Hepatocyte (in vitro differentiated cells): ENCODE measurements at regions not wholly inside any gene's neighbourhood (a gene's known extent, or its start where the extent isn't known, plus 50 kb on each side); places are given as distances from the start of the nearest gene placed in this dataset.

Experiments used
- DNase-seq: peaks from one replicate; pipeline ENCODE4 v3.0.0-alpha.2; 2016; ENCODE audit warnings: low spot score
- H2AFZ ChIP-seq: fragments of 200-600 bp; sonication (generic); 2 replicates; pipeline ENCODE4 v1.6.0; 2016; ENCODE audit warnings: antibody characterized with exemption, mild to moderate bottlenecking
- H3K27ac ChIP-seq: fragments of 200-600 bp; sonication (generic); 2 replicates; pipeline ENCODE4 v1.5.1; 2016; ENCODE audit warnings: mild to moderate bottlenecking
- H3K27me3 ChIP-seq: fragments of 200-600 bp; sonication (generic); 2 replicates; pipeline ENCODE4 v1.6.1; 2016
- H3K36me3 ChIP-seq: fragments of 200-600 bp; sonication (generic); replicated peaks from 2 replicates; pipeline ENCODE4 v1.5.1; 2016; ENCODE audit warnings: low read depth; ENCODE audit not compliant: insufficient read depth
- H3K4me1 ChIP-seq: fragments of 200-600 bp; sonication (generic); 2 replicates; pipeline ENCODE4 v1.5.1; 2016; ENCODE audit warnings: mild to moderate bottlenecking, moderate library complexity; ENCODE audit not compliant: insufficient read depth
- H3K4me2 ChIP-seq: fragments of 200-600 bp; sonication (generic); 2 replicates; pipeline ENCODE4 v1.6.0; 2016
- H3K4me3 ChIP-seq: fragments of 200-600 bp; sonication (generic); 2 replicates; pipeline ENCODE4 v1.5.1; 2016; ENCODE audit warnings: mild to moderate bottlenecking
- H3K79me2 ChIP-seq: fragments of 200-600 bp; sonication (generic); 2 replicates; pipeline ENCODE4 v1.6.0; 2017; ENCODE audit warnings: mild to moderate bottlenecking
- H3K9me2 ChIP-seq: fragments of 200-600 bp; sonication (generic); replicated peaks from 2 replicates; pipeline ENCODE4 v1.6.0; 2017; ENCODE audit warnings: mild to moderate bottlenecking; ENCODE audit not compliant: insufficient read depth
- H3K9me3 ChIP-seq: fragments of 200-600 bp; sonication (generic); 2 replicates; pipeline ENCODE4 v1.5.1; 2016; ENCODE audit warnings: low read depth, mild to moderate bottlenecking
- H4K20me1 ChIP-seq: fragments of 200-600 bp; sonication (generic); 2 replicates; pipeline ENCODE4 v1.6.0; 2016; ENCODE audit warnings: mild to moderate bottlenecking; ENCODE audit not compliant: insufficient read depth, poor library complexity, severe bottlenecking
- EZH2 ChIP-seq: fragments of 200-600 bp; sonication (generic); IDR thresholded peaks from 2 replicates; pipeline ENCODE4 v1.6.1; 2016; ENCODE audit warnings: antibody characterized with exemption, mild to moderate bottlenecking, borderline replicate concordance
- EZH2phosphoT487 ChIP-seq: fragments of 200-600 bp; sonication (generic); IDR thresholded peaks from one replicate; pipeline ENCODE4 v1.6.1; 2018; ENCODE audit warnings: antibody characterized with exemption, mild to moderate bottlenecking, low read depth, moderate library complexity; ENCODE audit not compliant: unreplicated experiment, severe bottlenecking
- WGBS: methylation state at CpG from one replicate; pipeline ENCODE4 v1.1.6; 2016; ENCODE audit warnings: low lambda C conversion rate; ENCODE audit errors: missing lambda C conversion rate; 5-methylcytosine and 5-hydroxymethylcytosine counted together
- TF ChIP-seq, protein P1 (sequence below): fragments of 200-600 bp; sonication (generic); IDR thresholded peaks from 2 replicates; pipeline ENCODE4 v1.5.1; 2016; ENCODE audit warnings: antibody characterized with exemption, mild to moderate bottlenecking; ENCODE audit not compliant: poor library complexity

DNA sequence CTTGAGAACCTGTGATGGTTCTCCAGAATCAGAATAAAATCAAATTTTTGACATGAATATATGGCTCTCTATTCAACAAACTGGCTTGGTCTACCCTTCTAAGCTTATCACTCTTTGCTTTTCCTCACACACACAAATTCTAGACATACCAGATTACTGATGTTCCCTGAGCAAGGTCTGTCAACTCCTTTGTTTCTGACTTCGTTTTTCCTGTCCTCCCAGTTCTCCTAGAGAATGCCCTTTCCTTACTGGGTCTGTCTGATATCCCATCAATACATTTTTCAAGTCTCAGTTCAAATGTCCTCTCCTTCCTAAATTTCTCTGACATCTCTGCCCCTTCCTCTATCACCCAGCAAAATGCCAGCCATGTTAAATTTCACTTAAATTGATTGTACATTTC, 202.1 kb upstream of the IGFBP7 start:
- no peak overlapping the region for H3K4me2 ChIP-seq
- H3K27ac ChIP-seq = no peak overlapping the region
- TF ChIP-seq, protein P1, sequence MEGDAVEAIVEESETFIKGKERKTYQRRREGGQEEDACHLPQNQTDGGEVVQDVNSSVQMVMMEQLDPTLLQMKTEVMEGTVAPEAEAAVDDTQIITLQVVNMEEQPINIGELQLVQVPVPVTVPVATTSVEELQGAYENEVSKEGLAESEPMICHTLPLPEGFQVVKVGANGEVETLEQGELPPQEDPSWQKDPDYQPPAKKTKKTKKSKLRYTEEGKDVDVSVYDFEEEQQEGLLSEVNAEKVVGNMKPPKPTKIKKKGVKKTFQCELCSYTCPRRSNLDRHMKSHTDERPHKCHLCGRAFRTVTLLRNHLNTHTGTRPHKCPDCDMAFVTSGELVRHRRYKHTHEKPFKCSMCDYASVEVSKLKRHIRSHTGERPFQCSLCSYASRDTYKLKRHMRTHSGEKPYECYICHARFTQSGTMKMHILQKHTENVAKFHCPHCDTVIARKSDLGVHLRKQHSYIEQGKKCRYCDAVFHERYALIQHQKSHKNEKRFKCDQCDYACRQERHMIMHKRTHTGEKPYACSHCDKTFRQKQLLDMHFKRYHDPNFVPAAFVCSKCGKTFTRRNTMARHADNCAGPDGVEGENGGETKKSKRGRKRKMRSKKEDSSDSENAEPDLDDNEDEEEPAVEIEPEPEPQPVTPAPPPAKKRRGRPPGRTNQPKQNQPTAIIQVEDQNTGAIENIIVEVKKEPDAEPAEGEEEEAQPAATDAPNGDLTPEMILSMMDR = no peak
- no peak for TF ChIP-seq EZH2phosphoT487
- TF ChIP-seq EZH2 = no peak
- DNase-seq = no peak
- WGBS = 76% methylated on average over 1 of the region's 1 CpG
- H4K20me1 ChIP-seq = no peaks in the 10 kb centered on the region
- H3K27me3 ChIP-seq = no peaks in the 10 kb centered on the region
- no peaks in the 10 kb centered on the region for H3K9me2 ChIP-seq
- H3K4me1 ChIP-seq = no peaks in the 10 kb centered on the region
- no peaks in the 10 kb centered on the region for H3K9me3 ChIP-seq
- no peaks in the 10 kb centered on the region for H3K79me2 ChIP-seq
- no peak overlapping the region for H2AFZ ChIP-seq
- no peak overlapping the region for H3K4me3 ChIP-seq
- no peaks in the 10 kb centered on the region for H3K36me3 ChIP-seq

DNA sequence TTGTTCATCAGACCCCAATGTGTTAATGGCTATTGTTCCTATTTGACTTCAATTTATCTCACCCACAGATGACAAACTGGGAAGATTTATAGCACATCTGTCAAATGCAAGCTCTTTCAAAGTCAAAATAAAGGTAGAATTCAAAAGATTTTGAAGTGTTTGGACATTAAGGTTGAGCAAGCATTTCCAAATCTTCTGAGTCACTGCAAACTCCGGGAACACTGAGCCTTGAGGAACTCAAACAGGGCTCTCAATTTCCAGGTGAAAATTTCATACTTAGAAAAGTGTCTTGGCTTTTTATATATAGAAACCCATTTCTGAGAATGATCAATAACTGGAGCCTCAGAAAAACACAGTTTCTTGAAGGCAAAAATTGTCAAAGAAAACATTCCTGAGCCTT, 199.5 kb upstream of the IGFBP7 start:
- H3K27me3 ChIP-seq = no peaks in the 10 kb centered on the region
- TF ChIP-seq EZH2phosphoT487 = no peak
- TF ChIP-seq EZH2 = no peak
- TF ChIP-seq, protein P1 = no peak
- H3K4me3 ChIP-seq = no peak overlapping the region
- H2AFZ ChIP-seq = no peak overlapping the region
- no peaks in the 10 kb centered on the region for H3K4me1 ChIP-seq
- DNase-seq = no peak
- H3K79me2 ChIP-seq = no peaks in the 10 kb centered on the region
- no peak overlapping the region for H3K27ac ChIP-seq
- no peaks in the 10 kb centered on the region for H4K20me1 ChIP-seq
- no peaks in the 10 kb centered on the region for H3K9me2 ChIP-seq
- H3K9me3 ChIP-seq = no peaks in the 10 kb centered on the region
- 69% methylated on average over 1 of the region's 1 CpG for WGBS
- H3K36me3 ChIP-seq = no peaks in the 10 kb centered on the region
- H3K4me2 ChIP-seq = no peak overlapping the region

DNA sequence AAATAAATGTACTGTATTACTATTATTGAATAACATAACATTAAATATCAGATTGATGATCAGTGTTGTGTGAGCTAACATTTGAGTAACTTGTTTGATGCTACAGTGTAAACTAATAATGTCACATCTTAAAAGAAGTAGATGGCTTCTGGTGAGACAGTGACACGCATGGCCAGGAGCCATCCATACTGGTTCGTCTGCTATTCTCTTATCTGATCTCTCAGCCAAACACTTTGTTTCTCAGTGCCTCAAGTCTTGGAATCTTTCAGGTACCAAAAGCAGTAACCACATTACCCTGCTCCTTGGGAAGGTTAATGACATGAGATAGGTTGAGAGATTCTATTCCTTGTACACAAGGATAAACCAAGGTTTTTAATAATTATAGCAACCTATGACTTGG, 198.1 kb upstream of the IGFBP7 start:
- H2AFZ ChIP-seq = no peak overlapping the region
- H3K4me1 ChIP-seq = no peaks in the 10 kb centered on the region
- no peaks in the 10 kb centered on the region for H3K9me2 ChIP-seq
- TF ChIP-seq, protein P1 = no peak
- TF ChIP-seq EZH2 (no peak), EZH2phosphoT487 (no peak)
- DNase-seq = no peak
- H3K36me3 ChIP-seq = no peaks in the 10 kb centered on the region
- H3K9me3 ChIP-seq = no peaks in the 10 kb centered on the region
- H3K4me3 ChIP-seq = no peak overlapping the region
- 70% methylated on average over 2 of the region's 2 CpGs for WGBS
- H3K4me2 ChIP-seq = no peak overlapping the region
- H3K79me2 ChIP-seq = no peaks in the 10 kb centered on the region
- no peak overlapping the region for H3K27ac ChIP-seq
- no peaks in the 10 kb centered on the region for H4K20me1 ChIP-seq
- no peaks in the 10 kb centered on the region for H3K27me3 ChIP-seq

DNA sequence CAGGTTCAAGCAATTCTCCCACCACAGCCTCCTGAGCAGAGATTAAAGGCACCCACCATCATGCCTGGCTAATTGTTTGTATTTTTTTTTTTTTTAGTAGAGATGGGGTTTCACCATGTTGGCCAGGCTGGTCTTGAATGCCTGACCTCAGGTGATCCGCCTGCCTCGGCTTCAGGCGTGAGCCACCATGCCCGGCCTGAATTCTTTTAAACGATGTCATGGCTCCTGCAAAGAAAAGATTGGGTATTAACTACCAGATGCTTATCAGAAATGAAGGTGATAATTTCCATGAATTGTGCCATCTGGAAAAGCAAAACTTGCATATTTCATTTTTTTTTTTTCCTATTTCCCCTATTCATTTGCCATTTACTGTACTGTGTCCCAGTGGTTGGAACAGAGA, 195.7 kb upstream of the IGFBP7 start:
- no peaks in the 10 kb centered on the region for H3K9me2 ChIP-seq
- H3K27me3 ChIP-seq = no peaks in the 10 kb centered on the region
- H3K27ac ChIP-seq = no peak overlapping the region
- DNase-seq = no peak
- H3K36me3 ChIP-seq = no peaks in the 10 kb centered on the region
- no peak overlapping the region for H3K4me2 ChIP-seq
- no peak overlapping the region for H3K4me3 ChIP-seq
- no peaks in the 10 kb centered on the region for H3K4me1 ChIP-seq
- H2AFZ ChIP-seq = no peak overlapping the region
- no peak for TF ChIP-seq EZH2phosphoT487
- TF ChIP-seq, protein P1 = no peak
- 91% methylated on average over 5 of the region's 5 CpGs for WGBS
- no peaks in the 10 kb centered on the region for H4K20me1 ChIP-seq
- no peaks in the 10 kb centered on the region for H3K9me3 ChIP-seq
- H3K79me2 ChIP-seq = no peaks in the 10 kb centered on the region
